GM21619 (cell line): ENCODE measurements at regions not wholly inside any gene's neighbourhood (a gene's known extent, or its start where the extent isn't known, plus 50 kb on each side); places are given as distances from the start of the nearest gene placed in this dataset.

Experiments
- ATAC-seq: cut with Tn5 transposase; IDR thresholded peaks from one replicate; pipeline ENCODE4 v1.9.1; 2021; ENCODE audit not compliant: unreplicated experiment

GRCh38 chr16:59210955-59211541, 476.9 kb upstream of the GOT2 start:
- no peak for ATAC-seq

- ATAC-seq = no peak
Measured at GRCh38 chr16:59205403-59205802, 471.3 kb upstream of the GOT2 start.

- no peak for ATAC-seq
Measured at GRCh38 chr16:59204589-59204988, 470.5 kb upstream of the GOT2 start.

GRCh38 chr16:59202233-59202862, 468.2 kb upstream of the GOT2 start:
- no peak for ATAC-seq

- no peak for ATAC-seq
Measured at GRCh38 chr16:59201821-59202220, 467.7 kb upstream of the GOT2 start.

GRCh38 chr16:59201160-59201559, 467.0 kb upstream of the GOT2 start:
- ATAC-seq = no peak

GRCh38 chr16:59198487-59198886, 464.4 kb upstream of the GOT2 start:
- no peak for ATAC-seq

GRCh38 chr16:59195242-59195641, 461.1 kb upstream of the GOT2 start:
- no peak for ATAC-seq

- ATAC-seq = no peak
Measured at GRCh38 chr16:59193637-59194036, 459.5 kb upstream of the GOT2 start.

- peak; percentile 54 for ATAC-seq
Measured at GRCh38 chr16:59192551-59193199, 458.6 kb upstream of the GOT2 start.

- ATAC-seq = no peak
Measured at GRCh38 chr16:59190731-59191130, 456.6 kb upstream of the GOT2 start.

- ATAC-seq = no peak
Measured at GRCh38 chr16:59188029-59188428, 453.9 kb upstream of the GOT2 start.

- ATAC-seq = no peak
Measured at GRCh38 chr16:59181821-59182420, 447.8 kb upstream of the GOT2 start.

GRCh38 chr16:59180083-59180476, 446.0 kb upstream of the GOT2 start:
- ATAC-seq = no peak

- no peak for ATAC-seq
Measured at GRCh38 chr16:59179446-59180082, 445.4 kb upstream of the GOT2 start.

GRCh38 chr16:59173408-59173831, 439.3 kb upstream of the GOT2 start:
- ATAC-seq = no peak

- ATAC-seq = no peak
Measured at GRCh38 chr16:59170099-59170712, 436.1 kb upstream of the GOT2 start.

- no peak for ATAC-seq
Measured at GRCh38 chr16:59169168-59169567, 435.1 kb upstream of the GOT2 start.

GRCh38 chr16:59168461-59169114, 434.5 kb upstream of the GOT2 start:
- no peak for ATAC-seq

GRCh38 chr16:59164461-59164860, 430.3 kb upstream of the GOT2 start:
- ATAC-seq = no peak
